NCI-H510A (cell line): ENCODE measurements at regions not wholly inside any gene's neighbourhood (a gene's known extent, or its start where the extent isn't known, plus 50 kb on each side); places are given as distances from the start of the nearest gene placed in this dataset.
"Not testable (repeated sequence)": the region's sequence is repeated elsewhere in the genome, so short reads cannot be mapped to it uniquely, and the experiment has no call there.

Experiments
- DNase-seq: peaks from one replicate; lab custom pipeline; 2025; lab: John Stamatoyannopoulos, UW

- not testable (repeated sequence) for DNase-seq
Observed at GRCh38 chr9:104195142-104195541, 101.0 kb downstream of the SMC2 start.

- DNase-seq, result no peak
Observed at GRCh38 chr9:104200456-104200994, 106.4 kb downstream of the SMC2 start.

DNA sequence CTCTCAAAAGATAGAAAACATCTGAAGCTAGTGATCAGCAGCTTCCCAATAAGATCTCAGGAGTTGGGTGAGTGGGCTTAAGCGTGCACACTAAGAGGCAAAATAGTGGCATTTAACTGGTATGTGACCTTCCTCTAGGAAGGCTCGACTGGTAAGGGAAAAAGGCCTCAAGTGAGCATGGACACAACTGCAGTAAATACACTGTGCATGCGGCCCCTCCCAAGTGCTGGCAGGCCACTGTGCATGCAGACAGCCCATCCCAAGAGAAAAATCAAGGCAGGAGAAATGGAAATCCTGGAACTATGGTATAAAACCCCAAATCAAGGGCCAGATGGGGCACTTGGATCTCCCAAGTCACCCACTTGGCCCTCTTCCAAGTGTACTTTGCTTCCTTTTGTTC is 112.7 kb downstream of the SMC2 start:
- no peak for DNase-seq

DNA sequence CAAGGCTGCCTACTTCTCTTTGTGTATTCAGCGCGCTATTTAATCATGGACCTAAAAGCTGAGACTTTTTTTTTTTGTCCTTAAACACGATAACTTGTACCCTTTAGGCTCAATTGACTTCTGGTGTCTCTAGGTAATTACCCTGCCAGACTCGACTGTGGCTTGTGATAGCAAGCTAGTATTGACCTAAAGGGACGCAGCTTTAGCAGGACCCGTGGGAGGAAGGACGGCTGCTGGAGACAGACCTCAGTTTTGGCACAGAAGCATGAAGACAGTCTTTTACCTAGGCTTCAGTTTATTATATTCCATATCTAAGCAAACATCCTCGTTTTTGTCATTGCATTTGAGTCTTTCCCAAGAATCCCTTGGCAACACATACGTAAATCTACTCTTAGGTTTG is 115.3 kb downstream of the SMC2 start:
- DNase-seq, result no peak

DNA sequence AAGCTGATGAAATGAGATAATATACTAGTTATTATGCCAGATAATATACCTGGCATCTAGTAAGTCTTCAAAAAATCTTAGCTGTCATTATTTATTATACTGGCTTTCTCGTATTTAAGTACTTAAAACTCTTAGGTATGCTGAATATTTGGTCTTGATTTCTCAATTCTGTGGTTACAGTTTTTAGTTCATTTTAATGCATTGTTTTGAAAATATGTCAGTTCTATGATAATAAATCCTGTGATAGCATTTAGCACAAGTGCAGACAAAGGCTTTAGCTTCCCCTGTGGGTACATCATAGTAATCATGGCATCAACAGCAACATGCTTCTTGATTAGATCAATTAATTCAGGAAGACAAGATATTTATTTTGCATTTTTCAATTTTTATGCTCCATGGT is 133.0 kb downstream of the SMC2 start:
- DNase-seq, result no peak

- DNase-seq, result no peak
Observed at GRCh38 chr9:104232781-104233341, 138.8 kb downstream of the SMC2 start.

DNA sequence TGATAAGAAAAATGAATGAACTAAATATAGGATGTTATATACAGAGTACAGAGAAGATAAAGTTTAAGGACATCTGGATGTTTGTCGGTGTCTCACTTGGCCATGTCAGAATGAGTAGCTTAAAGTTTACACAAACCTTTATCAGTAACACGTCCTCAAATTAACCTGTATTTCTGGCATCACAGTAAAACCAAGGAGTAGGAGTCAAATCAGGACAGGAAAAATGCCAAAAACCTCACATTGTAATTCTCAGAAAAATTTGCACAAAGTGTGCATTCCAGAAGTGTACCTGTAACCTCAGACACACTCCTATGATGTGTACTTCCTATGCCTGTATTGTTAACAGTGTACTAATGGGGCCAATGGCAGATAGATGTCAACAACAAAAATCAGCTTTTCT is 139.3 kb downstream of the SMC2 start:
- no peak for DNase-seq

DNA sequence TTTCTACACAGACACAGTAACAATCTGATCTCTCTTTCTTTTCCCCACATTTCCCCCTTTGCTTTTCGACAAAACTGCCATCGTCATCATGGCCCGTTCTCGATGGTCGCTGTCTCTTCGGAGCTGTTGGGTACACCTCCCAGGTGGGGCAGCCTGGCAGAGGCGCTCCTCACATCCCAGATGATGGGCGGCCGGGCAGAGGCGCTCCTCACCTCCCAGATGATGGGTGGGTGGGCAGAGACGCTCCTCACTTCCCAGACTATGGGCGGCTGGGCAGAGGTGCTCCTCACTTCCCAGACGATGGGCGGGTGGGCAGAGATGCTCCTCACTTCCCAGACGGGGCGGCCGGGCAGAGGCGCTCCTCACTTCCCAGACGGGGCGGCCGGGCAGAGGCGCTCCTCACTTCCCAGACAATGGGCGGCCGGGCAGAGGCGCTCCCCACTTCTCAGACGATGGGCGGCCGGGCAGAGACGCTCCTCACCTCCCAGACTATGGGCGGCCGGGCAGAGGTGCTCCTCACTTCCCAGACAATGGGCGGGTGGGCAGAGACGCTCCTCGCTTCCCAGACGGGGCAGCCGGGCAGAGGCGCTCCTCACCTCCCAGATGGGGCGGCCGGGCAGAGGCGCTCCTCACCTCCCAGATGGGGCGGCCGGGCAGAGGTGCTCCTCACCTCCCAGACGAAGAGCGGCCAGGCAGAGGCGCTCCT is 140.7 kb downstream of the SMC2 start:
- DNase-seq, result not testable (repeated sequence)

- DNase-seq, result not testable (repeated sequence)
Observed at GRCh38 chr9:104235347-104236120, 141.4 kb downstream of the SMC2 start.

- DNase-seq, result no peak
Observed at GRCh38 chr9:104238668-104239067, 144.6 kb downstream of the SMC2 start.

DNA sequence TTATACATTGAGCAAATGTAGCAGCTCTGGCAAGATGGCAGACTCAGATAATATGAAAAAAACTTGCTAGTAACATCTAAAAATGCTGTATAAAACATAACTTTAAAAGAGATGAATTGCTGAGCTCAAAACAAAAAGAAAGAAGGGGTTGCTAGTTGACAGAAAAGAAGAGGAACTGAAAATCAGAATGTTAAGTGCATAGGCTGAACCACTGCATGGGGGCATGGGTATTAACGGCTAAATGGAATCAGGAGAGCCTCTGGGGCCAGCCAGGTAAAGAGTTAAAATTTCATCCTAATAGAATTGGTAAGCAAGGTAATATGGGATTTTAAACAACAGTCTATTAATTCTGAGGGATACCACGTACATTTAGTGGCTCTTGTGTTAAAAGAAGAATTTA is 146.8 kb downstream of the SMC2 start:
- no peak for DNase-seq

- DNase-seq, result no peak
Observed at GRCh38 chr9:104245925-104246324, 151.8 kb downstream of the SMC2 start.

DNA sequence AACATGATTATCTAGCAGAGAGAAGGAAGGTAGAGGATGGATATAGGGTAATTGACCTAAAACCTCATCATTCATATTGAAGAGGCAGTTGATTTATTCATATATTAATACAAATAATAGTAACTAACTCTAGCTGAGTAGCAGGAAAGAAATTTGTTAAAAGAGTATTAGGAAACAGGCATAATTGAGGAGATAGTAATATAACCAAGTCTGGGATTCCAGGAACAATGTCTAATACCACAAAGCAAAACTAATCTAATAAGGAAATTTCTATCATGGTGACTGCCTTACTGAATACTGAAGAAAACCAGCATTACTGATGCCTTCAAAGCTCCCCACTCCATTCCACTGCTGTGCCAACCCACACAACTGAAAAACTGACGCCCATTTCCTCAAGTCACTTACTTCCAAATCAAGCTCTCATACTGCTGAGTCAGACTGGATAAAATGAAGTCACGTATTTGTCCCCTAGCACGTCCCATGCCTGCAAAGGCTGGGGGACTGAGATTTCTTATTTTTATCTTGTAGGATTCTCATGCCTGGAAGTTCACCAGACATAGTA is 153.9 kb downstream of the SMC2 start:
- no peak for DNase-seq

DNA sequence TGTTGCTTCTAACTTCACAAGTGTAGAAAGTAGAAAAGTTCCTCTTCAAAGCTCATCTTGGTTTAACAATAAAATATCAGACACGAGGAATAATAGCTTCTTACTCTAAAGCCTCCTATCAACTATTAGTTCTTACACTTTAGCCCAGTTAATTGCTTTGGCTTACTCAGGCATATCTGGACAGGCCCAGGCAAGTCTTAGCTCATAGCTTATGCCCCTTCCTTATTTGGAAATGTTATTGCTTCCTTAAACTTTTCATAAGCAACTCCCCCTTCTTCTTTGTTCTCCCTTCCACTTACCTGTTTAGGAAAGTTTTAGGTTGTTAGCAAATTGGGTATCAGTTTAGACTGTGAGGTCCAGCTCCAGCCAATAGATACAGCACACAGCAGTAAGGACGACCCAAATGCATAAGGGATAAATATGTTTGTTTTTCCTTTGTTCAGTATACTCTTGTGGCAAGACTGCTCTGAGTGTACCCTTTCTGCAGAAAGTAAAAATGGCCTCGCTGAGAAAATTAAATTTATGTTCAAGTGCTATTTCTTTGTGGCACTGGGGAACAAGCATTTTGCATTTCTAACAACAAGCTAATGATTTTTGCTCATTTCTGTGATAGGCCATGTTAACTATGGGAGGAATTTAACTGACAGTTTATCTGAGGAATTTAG is 162.1 kb downstream of the SMC2 start:
- DNase-seq, result no peak

DNA sequence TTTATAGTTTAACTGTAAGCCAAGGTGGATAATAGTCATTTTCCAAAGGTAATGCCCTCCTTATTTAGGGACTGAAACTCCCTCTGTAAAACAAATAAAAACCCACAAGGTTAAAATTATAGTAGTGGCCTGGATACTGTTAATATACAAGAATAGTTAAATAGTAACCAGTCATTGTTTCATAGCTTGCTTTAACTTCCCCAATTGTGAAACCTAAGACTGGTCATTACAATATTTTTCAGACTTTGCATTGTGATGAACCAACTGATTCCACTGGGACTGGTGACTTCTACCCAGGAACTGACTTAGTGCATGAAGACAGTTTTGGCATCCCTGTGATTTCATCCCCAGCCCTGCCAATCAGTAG is 162.6 kb downstream of the SMC2 start:
- no peak for DNase-seq

DNA sequence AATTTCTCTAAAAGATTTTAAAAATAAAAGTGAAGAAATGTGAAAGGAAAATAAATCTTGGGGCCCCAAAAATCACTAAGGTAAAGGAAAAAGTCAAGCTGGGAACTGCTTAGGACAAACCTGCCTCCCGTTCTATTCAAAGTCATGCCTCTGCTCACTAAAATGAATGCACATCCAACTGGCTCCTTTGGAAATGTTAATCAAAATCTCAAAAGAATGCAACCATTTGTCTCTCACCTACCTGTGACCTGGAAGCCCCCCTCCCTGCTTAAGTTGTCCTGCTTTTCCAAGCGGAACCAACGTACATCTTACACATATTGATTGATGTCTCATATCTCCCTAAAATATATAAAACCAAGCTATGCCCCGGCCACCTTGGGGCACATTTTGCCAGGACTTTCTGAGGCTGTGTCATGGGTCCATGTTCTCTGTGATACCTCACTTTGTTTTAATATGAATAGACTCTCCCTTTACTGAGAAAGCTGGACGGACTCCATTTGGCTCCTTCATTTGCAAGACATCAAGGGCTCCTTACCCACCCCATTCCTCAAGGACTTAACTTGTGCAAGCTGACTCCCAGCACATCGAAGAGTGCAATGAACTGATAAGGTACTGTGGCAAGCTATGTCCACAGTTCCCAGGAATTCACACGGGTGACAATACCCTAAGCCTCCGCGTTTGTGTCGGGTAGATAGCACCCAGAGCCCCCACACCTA is 164.3 kb downstream of the SMC2 start:
- DNase-seq, result no peak

DNA sequence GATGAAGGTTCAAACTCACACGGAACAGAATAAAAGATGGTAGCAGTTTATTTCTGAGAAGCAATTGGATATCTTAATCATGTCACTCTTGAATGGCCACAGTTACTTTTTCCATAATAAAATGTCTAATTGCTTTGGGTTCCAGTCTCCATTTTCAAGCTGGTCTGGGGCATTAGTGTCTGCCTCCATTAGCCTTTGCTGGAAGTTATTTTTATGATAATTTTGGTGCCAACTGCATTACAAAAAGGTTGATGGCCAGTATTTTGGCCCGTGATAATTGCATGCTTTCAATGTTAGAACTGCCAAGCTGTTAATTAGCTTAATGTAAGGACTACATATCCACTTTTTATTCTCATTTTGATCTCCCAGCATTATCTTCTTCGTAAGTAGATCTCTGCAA is 165.9 kb downstream of the SMC2 start:
- DNase-seq, result no peak

DNA sequence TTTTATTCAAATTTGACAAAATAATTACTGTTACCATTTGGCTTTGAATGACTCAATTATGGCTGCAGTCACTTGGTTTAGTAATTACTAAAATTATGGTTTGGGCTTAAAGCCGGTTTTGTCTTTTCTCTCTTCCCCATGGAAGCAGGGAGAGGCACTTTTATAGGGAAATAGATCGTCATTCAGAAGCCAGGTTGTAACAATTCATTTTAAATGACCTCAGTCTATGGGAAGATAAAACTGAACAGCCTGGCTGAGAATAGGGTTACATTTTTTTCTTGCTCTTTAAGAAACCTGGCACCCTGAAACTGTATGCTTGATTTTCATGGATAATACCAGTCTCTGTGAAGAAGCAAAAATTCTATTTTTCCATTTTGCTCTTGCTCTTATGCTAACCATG is 169.8 kb downstream of the SMC2 start:
- no peak for DNase-seq

DNA sequence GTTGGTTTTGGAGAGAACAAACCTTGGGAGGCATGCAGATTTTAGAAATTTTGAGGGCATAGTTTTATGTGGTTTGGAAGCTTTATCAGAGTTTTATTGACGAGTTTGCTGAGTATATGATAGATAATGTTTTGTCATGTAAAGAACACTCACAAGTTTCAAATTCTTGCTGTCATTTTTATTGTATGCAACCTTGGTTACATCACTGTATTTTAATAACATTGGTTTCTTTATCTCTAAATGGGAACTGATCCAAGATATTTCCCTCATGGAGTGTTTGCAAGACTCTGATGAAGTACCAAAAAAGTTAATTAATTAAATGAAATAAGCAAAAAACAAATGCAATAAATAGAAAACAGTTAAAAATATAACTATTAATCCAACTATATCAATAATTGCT is 170.3 kb downstream of the SMC2 start:
- no peak for DNase-seq

DNA sequence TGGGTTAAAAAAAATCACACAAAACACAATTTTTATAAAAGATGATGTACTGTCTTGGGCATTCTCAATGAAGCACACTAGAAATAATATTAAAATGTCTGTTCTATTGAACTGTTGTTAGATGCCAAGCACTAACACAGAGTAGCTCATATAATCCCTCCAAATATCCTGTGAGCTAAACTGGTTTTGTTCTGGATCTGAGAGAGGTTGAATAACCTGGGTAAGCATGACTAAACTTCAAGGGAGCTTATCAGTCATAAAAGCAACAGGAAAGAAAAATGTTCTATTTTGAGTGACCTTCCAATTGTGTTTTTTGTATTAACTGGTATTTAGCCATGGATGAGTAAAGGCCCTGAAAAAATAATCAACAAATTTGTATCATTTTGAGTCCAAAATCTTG is 175.3 kb downstream of the SMC2 start:
- no peak for DNase-seq
